Activated T-cell treated with anti-CD3 and anti-CD28 coated beads, Interleukin-2, amount 50 U/mL, for 24 hours (primary cell): ENCODE measurements at regions not wholly inside any gene's neighbourhood (a gene's known extent, or its start where the extent isn't known, plus 50 kb on each side); places are given as distances from the start of the nearest gene placed in this dataset.

Experiments used
- DNase-seq: peaks from one replicate; pipeline ENCODE4 v3.0.0-alpha.2; 2020
- H3K27ac Mint-ChIP-seq: 2 replicates; pipeline ENCODE4 v1.8.0; 2020; ENCODE audit warnings: mild to moderate bottlenecking, mixed read lengths
- H3K27me3 Mint-ChIP-seq: 2 replicates; pipeline ENCODE4 v1.8.0; 2020; ENCODE audit warnings: mixed read lengths
- H3K36me3 Mint-ChIP-seq: 2 replicates; pipeline ENCODE4 v1.8.0; 2020; ENCODE audit warnings: low read depth, mixed read lengths
- H3K4me1 Mint-ChIP-seq: 2 replicates; pipeline ENCODE4 v1.8.0; 2020; ENCODE audit warnings: low read depth, mixed read lengths
- H3K4me3 Mint-ChIP-seq: 2 replicates; pipeline ENCODE4 v1.8.0; 2020; ENCODE audit warnings: mild to moderate bottlenecking, moderate library complexity, mixed read lengths
- H3K9me3 Mint-ChIP-seq: 2 replicates; pipeline ENCODE4 v1.8.0; 2020; ENCODE audit warnings: mixed read lengths

DNA sequence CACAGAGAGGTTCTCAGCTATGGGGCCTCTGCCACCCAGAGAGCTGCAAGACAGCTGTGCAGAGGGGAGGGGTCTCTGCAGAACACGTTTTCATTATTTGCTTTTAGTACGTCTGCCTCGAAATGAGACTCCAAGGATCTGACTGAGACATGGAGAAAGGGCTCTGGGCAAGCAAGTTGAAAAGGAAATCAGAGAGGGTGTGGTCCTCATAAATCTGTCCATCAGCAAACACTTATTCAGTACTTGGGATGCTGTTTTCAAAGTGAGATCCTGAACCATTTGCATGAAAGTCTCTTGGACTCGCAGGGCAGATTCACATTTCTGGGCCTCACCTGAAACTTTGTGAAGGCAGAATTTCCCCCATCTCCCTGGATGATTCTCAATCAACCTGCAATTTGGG is 197.4 kb upstream of the GALNT2 start:
- Mint-ChIP-seq H3K4me1 (peaks cover 1% of the 10 kb centered on the region), H3K36me3 (no peaks in the 10 kb centered on the region), H3K27ac (no peak overlapping the region), H3K27me3 (peaks cover 11% of the 10 kb centered on the region), H3K4me3 (no peak overlapping the region), H3K9me3 (no peaks in the 10 kb centered on the region)
- no peak for DNase-seq

DNA sequence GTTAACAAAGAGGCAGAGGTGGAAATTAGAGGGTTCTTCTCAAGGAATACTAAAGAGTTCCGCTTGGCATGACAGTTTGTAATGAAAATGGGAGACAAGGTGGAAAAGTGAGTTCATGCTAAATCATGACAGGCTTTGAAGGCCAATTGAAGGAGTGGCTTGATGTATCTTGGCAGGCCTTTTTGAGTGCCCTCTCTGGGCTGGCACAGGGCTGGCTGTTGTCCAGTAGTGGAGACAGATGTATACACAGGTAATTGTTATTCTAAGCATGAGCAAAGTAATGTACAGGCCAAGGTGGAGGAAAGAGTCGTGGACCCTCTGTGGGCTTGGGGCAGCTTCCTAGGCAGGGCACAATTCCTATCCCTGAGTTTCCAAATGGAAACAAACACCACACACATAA is 196.7 kb upstream of the GALNT2 start:
- Mint-ChIP-seq H3K27ac (no peak overlapping the region), H3K27me3 (peaks cover 11% of the 10 kb centered on the region), H3K9me3 (no peaks in the 10 kb centered on the region), H3K4me3 (no peak overlapping the region), H3K4me1 (peaks cover 1% of the 10 kb centered on the region), H3K36me3 (no peaks in the 10 kb centered on the region)
- no peak for DNase-seq

DNA sequence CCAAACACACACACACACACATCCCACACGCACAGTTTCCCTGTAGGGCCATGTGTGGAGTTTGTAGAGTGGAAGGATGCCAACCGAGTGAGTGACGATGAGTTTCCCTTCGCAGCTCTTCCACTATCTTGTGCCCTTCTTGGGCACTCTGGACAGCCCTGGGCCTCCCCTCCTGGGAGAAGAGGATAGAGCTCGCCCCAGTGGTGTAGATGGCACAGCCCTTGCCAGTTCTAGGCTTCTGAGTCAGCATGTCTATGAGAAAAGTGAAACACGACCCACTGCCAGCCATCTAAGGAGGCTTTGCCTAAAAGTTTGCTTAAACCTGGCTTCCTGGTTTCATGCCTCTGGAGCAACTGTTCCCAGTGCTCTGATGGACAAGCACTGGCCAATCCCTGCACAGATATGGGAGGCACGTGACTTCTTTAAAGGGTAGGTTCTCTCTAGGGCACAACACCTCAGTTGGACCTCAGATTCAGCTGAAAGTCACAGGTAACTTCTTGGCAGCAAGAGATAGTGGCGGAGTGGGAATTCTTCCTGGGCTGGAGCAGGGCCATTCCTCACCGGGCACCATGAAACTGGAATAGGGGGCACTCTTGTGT is 195.9 kb upstream of the GALNT2 start:
- no peak overlapping the region for H3K4me3 Mint-ChIP-seq
- H3K36me3 Mint-ChIP-seq, result no peaks in the 10 kb centered on the region
- DNase-seq, result no peak
- H3K4me1 Mint-ChIP-seq, result peaks cover 1% of the 10 kb centered on the region
- H3K9me3 Mint-ChIP-seq, result no peaks in the 10 kb centered on the region
- H3K27me3 Mint-ChIP-seq, result peaks cover 11% of the 10 kb centered on the region
- H3K27ac Mint-ChIP-seq, result no peak overlapping the region

DNA sequence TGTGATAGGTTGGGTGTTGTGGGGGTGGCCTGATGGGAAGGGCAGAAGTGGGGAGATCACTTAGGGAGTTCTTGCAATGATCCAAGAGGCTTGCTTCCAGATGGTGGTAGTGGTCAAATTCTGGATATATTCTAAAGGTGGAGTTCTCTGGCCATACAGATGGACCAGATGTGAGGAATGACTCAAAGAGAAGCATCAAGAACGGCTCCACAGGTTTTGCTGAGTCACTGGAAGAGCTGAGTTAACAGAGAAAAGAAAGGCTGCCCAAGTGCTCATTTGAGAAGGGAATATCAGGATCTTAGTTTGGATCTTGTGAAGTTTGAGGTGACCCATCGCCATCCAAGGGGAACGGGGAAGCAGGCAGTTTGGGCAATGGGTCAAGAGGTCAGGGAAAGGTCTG is 192.9 kb upstream of the GALNT2 start:
- H3K27me3 Mint-ChIP-seq, result peaks cover 17% of the 10 kb centered on the region
- no peak overlapping the region for H3K4me3 Mint-ChIP-seq
- no peaks in the 10 kb centered on the region for H3K9me3 Mint-ChIP-seq
- DNase-seq, result no peak
- H3K36me3 Mint-ChIP-seq, result no peaks in the 10 kb centered on the region
- no peaks in the 10 kb centered on the region for H3K4me1 Mint-ChIP-seq
- no peak overlapping the region for H3K27ac Mint-ChIP-seq

DNA sequence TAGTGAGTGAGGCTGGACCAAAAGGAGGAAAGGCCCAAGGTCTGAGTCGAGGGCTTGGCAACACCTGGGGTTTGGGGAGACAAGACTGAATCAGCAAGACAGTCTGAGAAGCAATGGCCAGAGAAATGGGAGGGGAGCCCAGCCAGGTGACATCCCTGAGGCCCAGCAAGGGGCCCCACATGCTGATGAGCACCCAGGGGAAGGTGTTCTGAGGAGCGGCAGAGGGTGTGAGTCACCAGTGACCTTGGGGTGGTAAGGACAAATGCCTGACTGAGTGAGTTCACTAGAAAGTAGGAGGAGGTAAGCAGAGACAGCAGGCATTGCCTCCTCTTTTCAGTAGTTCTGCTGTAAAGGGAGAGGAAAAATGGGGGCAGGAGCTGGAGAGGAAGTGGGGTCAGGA is 192.4 kb upstream of the GALNT2 start:
- Mint-ChIP-seq H3K4me1 (no peaks in the 10 kb centered on the region), H3K4me3 (no peak overlapping the region), H3K27ac (no peak overlapping the region), H3K9me3 (no peaks in the 10 kb centered on the region), H3K27me3 (peaks cover 20% of the 10 kb centered on the region), H3K36me3 (no peaks in the 10 kb centered on the region)
- no peak for DNase-seq

DNA sequence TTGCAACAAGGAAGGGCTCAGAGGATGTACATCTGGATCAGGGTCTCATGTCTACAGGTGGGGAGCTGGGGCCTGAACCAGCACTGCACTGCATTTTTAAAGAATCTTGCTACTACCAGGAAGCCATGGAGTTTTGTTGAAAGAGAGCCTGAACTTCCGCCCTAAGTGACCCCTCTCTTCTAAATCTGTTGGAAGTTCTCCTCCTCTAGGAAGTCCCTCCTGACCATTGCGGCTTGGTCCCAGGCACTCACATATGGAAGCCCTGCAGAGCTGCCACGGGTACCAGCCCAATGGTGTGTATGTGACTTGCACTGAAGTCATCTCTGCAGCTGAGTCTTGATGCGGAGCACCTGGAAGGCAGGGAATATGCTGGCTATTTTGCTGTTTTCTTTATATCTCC is 192.0 kb upstream of the GALNT2 start:
- Mint-ChIP-seq H3K27ac (no peak overlapping the region), H3K9me3 (no peaks in the 10 kb centered on the region), H3K4me3 (no peak overlapping the region), H3K27me3 (peaks cover 23% of the 10 kb centered on the region), H3K4me1 (no peaks in the 10 kb centered on the region), H3K36me3 (no peaks in the 10 kb centered on the region)
- no peak for DNase-seq

DNA sequence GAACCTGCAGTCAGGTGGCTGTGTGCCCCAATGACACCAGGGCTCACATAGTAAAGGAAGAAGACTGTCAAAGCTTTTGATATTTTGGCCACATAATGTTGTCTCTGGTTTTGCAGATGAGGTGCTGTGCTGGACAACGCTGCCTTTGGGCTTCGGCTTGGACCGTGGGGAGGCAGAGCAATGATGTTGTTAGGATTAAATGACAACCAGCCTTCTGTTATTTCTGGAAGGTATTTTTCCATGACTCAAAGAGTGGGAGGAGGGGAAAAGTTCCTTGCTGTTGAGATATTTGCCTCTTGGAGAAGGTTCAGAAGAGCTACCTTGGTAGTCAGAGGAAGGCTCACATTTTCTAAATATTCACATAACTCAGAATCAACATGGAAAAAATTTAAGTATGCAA is 187.3 kb upstream of the GALNT2 start:
- peaks cover 41% of the 10 kb centered on the region for H3K27me3 Mint-ChIP-seq
- no peaks in the 10 kb centered on the region for H3K36me3 Mint-ChIP-seq
- H3K4me1 Mint-ChIP-seq, result no peaks in the 10 kb centered on the region
- no peak overlapping the region for H3K27ac Mint-ChIP-seq
- H3K4me3 Mint-ChIP-seq, result no peak overlapping the region
- DNase-seq, result no peak
- H3K9me3 Mint-ChIP-seq, result no peaks in the 10 kb centered on the region

DNA sequence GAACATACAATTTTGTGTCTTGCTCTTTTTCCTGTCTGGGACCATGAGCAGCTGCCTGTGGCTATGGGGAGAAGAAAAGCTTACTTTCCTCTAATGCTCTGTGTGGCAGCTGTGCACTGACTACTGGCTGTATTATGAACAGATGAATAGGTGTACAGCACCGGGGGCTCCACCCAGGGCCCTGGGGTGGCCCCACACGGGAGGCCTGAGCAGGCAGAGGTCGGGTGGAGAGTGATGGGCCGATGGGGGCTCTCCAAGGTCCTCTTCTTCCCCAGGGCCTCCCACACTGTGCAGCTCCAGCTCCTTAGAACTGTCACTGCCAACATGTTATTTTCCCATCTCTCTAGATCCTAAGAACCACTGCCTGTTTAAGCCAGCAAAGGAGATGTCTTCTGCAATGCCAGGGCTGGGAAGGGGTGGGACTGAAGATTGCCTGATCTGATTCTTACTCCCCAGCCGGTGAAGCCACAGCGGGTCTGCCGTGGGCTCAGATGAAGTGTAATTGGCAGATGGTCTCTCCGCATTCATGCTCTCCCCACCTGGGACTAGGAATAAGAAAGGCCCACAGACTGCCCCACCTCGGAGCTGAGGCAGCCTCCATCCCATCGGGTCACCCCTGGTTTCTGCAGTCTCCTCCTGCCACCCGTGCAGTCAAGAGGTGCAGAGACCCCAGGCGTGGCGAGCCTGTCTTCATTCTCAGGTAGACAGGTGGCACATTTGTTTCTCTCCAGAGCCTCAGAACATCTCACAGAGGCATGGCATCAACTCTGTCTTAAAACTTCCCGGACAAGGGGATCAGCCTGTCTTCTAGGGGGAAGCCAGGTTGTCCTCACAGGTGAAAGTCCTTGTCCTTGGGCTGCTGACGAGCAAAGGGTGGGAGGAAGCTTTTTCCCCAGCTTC is 186.5 kb upstream of the GALNT2 start:
- Mint-ChIP-seq H3K36me3 (no peaks in the 10 kb centered on the region), H3K9me3 (no peaks in the 10 kb centered on the region), H3K27me3 (peaks cover 41% of the 10 kb centered on the region), H3K4me3 (no peak overlapping the region), H3K27ac (no peak overlapping the region), H3K4me1 (no peaks in the 10 kb centered on the region)
- DNase-seq, result no peak

DNA sequence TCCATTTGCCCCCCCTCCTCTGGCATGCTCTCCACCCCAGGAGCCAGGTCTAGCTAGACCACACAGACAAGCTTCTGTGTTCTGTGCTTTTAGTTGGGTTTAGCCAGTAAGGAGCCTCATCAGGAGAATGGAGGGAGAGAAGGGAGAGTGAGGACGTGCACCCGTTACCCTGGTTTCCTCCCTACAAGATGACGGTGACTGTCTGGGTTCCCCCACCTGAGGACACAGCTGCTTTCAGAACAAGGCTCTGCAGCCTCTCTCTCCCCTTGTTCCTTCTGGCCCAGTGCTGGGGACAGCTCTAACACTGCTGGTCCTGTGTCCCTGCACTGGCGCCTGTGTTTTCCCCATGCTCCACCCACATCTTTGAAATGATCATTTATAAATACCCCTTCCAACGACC is 184.4 kb upstream of the GALNT2 start:
- Mint-ChIP-seq H3K27me3 (peaks cover 34% of the 10 kb centered on the region), H3K9me3 (no peaks in the 10 kb centered on the region), H3K36me3 (no peaks in the 10 kb centered on the region), H3K27ac (no peak overlapping the region), H3K4me3 (no peak overlapping the region), H3K4me1 (no peaks in the 10 kb centered on the region)
- no peak for DNase-seq

DNA sequence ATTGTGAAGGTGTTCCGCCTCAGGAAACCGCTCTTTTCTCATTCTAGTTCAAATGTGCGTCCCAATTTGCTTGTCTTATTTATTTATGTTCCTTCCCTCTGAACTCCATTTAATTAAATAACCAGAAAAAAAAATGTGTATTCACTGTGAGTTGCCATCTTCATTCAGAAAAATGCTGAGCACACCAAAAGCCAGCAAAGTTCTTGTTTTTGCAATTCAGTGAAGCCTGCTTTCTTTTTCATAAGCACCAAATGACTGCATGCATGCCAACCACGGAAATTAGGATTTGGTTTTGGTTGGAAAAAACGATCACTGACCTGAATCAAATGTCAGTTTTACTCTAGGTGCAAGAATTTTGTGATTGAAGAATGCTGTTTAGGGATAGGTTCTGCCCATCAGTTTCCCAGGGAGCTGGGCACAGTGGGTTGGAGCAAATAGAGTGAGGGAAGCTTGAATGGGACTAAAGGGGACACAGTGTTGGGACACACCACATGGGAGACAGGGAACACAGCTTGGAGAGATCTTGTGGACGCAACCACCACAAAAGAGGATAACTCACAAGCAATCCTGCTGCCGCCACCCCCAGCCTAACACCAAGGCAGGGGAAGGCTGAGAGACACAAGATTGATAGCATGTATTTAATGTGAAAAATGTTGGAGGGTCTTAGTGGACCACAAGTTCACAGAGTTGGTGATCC is 183.4 kb upstream of the GALNT2 start:
- Mint-ChIP-seq H3K36me3 (no peaks in the 10 kb centered on the region), H3K9me3 (no peaks in the 10 kb centered on the region), H3K4me3 (no peak overlapping the region), H3K27ac (no peak overlapping the region), H3K27me3 (peaks cover 33% of the 10 kb centered on the region), H3K4me1 (no peaks in the 10 kb centered on the region)
- DNase-seq, result no peak

DNA sequence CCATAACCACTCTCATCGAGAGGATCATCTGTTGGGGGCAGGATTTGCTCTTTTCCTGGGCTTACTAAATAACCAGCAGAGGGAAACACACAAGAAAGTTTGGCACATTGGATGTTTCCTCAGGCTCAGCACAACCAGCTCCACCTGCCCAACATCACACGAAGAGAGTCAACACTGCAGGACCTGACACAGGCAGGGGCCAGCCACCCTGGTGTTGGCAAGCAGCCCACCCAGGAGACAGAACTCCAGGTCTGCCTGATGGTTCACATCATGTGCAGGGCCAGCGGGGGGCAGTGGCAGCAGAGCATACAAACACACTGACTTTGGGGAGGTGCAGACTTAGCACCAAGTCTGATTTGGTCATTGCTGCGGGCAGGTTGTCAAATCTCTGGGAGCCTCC is 182.3 kb upstream of the GALNT2 start:
- H3K36me3 Mint-ChIP-seq, result no peaks in the 10 kb centered on the region
- no peaks in the 10 kb centered on the region for H3K9me3 Mint-ChIP-seq
- no peak overlapping the region for H3K4me3 Mint-ChIP-seq
- H3K27me3 Mint-ChIP-seq, result peaks cover 34% of the 10 kb centered on the region
- no peak for DNase-seq
- H3K4me1 Mint-ChIP-seq, result no peaks in the 10 kb centered on the region
- H3K27ac Mint-ChIP-seq, result no peak overlapping the region

DNA sequence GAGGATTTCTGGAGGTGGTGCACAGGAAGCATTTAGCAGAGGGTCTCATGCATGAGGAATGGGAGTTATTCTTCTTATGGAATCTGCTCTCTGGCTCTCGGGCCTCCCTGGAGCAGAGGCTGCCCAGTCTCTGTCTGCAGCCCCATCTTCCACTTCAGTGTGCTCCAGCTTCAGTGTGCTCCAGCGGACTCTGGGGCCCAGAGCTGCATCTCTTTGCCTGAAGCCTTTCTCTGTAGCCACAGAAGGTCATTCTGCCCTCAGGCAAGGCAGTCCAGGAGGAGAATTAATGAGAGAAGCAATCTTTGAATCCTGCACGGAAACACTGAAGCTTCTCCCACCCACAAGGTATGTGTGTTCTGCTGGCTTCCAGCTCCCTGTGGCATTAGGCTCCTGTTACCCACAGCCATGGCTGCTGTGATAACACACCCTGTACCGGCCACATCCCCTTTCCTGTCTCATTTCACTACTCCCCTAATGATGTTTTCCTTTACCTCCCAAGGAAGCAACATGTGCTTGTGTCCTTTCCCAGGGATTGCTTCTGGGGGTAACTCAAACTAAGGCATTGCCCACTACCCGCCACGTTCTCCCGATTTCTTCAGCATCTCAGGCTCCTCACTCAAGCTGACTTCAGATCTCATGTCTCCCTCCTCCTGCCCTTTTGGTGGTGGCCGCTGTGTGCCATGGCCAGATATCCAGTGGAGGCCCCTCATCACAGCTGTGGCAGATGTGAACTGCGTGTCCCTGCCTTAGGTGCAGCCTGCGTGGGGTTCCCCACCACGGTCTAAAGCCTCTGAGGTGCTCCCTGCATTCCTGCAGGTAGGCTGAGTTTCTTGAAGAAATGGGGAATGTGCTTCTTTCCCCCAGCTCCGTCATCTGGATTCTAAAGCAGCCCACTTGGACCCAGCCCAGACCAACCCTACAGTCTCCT is 181.2 kb upstream of the GALNT2 start:
- Mint-ChIP-seq H3K36me3 (no peaks in the 10 kb centered on the region), H3K27ac (no peak overlapping the region), H3K4me3 (no peak overlapping the region), H3K27me3 (peaks cover 25% of the 10 kb centered on the region), H3K4me1 (no peaks in the 10 kb centered on the region), H3K9me3 (no peaks in the 10 kb centered on the region)
- DNase-seq, result no peak

DNA sequence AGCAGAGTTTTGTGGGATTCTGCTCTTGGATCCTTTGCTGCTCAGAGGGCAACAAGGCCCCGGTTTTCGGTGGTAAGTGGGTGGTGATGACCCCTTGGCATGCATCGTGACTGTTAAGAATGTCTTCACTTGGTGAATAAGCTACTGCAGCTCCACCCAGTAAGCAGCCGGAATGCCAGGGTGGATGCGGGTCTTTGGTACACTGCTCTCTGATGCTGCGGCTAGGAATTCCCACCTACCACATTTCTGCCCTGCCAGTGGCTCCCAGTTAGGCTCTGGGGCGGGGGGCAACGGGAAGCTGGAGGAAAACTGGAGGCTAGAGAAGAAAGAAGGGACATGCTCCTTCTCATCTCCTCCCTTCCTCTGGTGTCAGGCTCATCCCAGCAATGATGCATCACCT is 180.4 kb upstream of the GALNT2 start:
- Mint-ChIP-seq H3K9me3 (no peaks in the 10 kb centered on the region), H3K27ac (no peak overlapping the region), H3K27me3 (peaks cover 22% of the 10 kb centered on the region), H3K4me1 (no peaks in the 10 kb centered on the region), H3K36me3 (no peaks in the 10 kb centered on the region), H3K4me3 (no peak overlapping the region)
- DNase-seq, result no peak

DNA sequence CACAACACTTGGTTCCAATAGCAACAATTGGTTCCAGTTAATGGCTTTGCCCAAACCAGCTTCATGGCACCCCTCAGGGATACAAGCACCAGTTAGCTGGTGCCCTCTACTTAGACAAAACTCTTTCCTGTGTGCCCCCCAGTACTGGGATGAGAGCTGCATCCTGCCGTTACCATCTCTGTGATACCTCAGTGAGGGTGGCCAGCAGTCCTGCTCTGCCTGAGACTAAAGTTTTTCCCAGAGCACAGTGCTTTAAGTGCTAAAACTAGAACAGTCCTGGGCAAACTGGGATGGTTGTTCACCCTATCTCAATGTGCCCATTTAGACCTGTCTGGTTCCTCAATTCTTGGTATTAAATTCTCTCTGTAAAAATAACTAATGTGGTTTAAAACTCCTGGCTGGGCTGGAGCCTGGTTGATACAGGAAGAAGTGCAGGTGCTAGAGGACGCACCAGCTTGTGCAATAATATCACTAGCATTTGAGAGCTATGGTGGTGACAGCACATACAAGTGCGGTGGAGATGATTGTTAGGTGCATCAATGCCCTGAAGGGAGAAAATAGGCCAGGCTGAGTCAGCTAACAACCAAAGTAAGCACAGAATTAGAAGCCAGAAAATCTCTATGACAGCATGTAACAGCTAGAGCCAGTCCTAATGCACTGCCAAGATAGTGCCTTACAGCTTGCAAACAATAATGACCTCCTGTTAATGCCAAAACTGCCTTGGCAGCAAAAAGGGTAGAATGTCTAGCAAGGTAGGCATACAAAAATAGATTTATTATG is 179.8 kb upstream of the GALNT2 start:
- Mint-ChIP-seq H3K36me3 (no peaks in the 10 kb centered on the region), H3K9me3 (no peaks in the 10 kb centered on the region), H3K27ac (no peak overlapping the region), H3K4me3 (no peak overlapping the region), H3K27me3 (peaks cover 22% of the 10 kb centered on the region), H3K4me1 (no peaks in the 10 kb centered on the region)
- DNase-seq, result no peak
